Erythroblast (primary cell): ENCODE measurements at regions not wholly inside any gene's neighbourhood (a gene's known extent, or its start where the extent isn't known, plus 50 kb on each side); places are given as distances from the start of the nearest gene placed in this dataset.
"Not testable (repeated sequence)": the region's sequence is repeated elsewhere in the genome, so short reads cannot be mapped to it uniquely, and the experiment has no call there.

Source experiments
- DNase-seq, 2 experiments: peaks; one replicate each; lab custom pipeline; 2025; lab: John Stamatoyannopoulos, UW
- GATA1 ChIP-seq: IDR thresholded peaks from 2 replicates; pipeline ENCODE4 v1.6.1; 2011; ENCODE audit warnings: low read depth, mild to moderate bottlenecking, control low read depth, low read length, moderate library complexity
- POLR2A ChIP-seq: IDR thresholded peaks from 2 replicates; pipeline ENCODE4 v1.6.1; 2011; ENCODE audit warnings: mild to moderate bottlenecking, low read length

GRCh38 chr2:66103581-66103980 is 331.3 kb upstream of the MEIS1 start:
- no peak for DNase-seq
- TF ChIP-seq POLR2A (no peak), GATA1 (no peak)

GRCh38 chr2:66101206-66101605 is 333.7 kb upstream of the MEIS1 start:
- no peak for TF ChIP-seq POLR2A
- TF ChIP-seq GATA1, result no peak

GRCh38 chr2:66095820-66096345 is 339.0 kb upstream of the MEIS1 start:
- DNase-seq, result no peak
- TF ChIP-seq POLR2A (no peak), GATA1 (no peak)

More at GRCh38 chr2:66101206-66101605, 333.7 kb upstream of the MEIS1 start:
- no peak for DNase-seq

GRCh38 chr2:66094689-66095088 is 340.2 kb upstream of the MEIS1 start:
- DNase-seq, result not testable (repeated sequence)

- DNase-seq, result no peak
- no peak for TF ChIP-seq POLR2A
- TF ChIP-seq GATA1, result no peak
Observed at GRCh38 chr2:66093371-66093770, 341.6 kb upstream of the MEIS1 start.

DNA sequence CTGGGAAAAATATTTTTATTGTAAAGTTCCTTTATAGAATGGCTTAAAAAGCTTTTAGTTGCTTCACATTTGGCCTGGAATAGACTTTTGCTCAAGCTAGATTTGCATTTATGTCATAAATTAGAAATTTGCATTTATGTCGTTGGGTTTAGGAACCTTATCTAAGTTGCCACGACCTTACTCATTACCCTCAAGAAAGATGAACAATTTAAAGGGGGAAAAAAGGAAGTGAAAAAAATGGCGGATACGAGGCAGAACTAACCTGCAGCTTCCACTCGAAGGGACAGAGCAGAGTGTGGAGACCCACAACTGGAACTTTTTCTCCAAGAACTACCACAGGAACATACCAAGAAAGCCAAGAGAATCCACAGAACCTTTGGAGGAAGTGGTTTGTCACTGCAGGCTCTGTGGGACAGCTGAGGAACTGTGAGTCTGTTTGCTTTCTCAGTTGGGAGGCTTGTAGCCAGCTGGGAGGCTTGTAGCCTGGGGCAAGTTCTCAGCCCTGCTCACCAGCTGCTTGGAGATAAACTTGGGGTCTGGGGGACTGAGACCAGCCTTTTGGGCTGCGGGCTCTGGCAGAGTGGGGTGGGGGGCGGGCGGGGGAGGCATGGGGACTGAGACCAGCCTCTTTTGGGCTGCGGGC is 349.9 kb upstream of the MEIS1 start:
- no peak for DNase-seq
- no peak for TF ChIP-seq GATA1
- no peak for TF ChIP-seq POLR2A

DNA sequence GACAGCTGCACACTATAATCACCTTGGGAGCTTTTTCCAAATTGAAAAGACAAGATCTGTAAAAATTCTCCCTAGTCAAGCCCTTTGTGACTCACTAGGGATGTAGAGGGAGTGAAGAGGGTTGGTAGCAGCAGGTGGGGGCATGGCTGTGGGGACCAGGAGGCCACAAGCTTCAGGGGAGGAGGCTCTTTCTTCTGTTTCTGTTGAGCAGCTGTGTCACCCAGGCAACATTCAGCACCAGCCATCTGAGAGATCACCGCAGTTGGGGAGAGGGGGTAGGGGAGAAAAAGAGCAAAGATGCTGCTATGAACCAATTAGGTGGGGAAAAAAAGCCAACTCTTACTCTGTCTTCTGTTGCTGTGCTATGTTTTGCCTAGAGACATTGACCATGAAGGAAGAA is 352.3 kb upstream of the MEIS1 start:
- no peak for DNase-seq
- TF ChIP-seq POLR2A, result no peak
- no peak for TF ChIP-seq GATA1

DNA sequence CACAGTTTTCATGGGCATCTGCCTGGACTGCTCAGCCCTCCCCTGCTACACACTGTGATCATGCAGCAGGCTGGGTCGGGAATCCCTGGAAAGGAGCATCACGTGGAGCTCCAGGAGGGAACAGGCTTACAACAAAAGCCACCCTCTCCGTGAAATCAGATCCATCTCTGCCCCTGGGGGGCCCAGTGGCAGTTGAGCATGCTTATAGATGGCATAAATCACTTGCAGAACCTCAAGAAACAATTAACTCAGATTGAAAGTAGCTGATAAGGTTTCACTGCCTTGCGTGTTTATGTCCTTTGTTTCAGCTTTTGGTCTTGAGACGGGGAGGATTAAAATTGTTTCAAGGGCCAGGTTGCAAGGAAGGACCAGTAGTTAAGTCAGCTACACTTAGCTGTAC is 354.8 kb upstream of the MEIS1 start:
- no peak for TF ChIP-seq GATA1
- no peak for TF ChIP-seq POLR2A
- DNase-seq, result no peak

- TF ChIP-seq POLR2A (no peak), GATA1 (no peak)
- no peak for DNase-seq
Observed at GRCh38 chr2:66073172-66073571, 361.8 kb upstream of the MEIS1 start.

DNA sequence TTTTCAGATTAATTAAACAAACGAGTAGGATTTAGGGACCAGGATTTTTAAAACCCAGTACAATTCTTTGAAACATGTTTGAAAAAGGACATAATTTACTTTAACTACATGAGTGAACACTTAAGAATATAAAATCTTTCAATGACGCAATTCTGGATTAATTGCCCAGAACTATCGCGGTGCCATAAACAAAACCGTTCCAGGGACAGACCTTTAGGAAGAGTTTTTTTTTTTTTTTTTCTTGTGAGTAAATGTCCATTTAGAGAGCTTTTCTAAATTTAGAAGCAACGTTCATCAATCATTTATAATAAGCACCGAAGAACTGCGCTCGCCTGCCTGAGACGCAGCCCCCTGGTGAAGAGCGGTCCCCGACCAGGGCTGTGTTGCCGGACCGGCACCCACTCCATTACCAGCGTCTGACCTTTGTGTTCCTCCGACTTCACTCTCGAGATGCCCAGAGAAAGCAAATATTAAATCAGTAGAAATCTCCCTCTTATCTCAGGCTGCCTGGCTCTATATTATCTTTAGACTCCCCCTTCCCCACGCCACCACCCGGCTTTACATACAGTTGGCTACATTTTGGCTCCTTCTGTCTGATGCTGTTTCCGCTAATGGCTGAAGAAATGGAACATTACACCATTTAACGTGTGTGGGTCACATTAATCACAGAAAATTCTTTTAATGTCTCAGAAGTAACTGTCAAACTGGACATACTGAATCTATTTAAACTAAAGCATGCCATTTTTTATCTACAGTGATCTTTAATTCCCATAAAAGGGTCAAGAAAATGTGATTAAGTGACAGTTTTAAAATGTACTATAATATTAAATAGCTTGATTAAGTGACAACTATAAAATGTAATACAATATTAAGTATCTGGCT is 364.0 kb upstream of the MEIS1 start:
- TF ChIP-seq GATA1 (no peak), POLR2A (no peak)
- no peak for DNase-seq

- no peak for DNase-seq
- TF ChIP-seq POLR2A (no peak), GATA1 (no peak)
Observed at GRCh38 chr2:66069937-66070720, 364.8 kb upstream of the MEIS1 start.

- TF ChIP-seq GATA1, result no peak
- TF ChIP-seq POLR2A, result no peak
- DNase-seq, result no peak
Observed at GRCh38 chr2:66066032-66066431, 368.9 kb upstream of the MEIS1 start.

DNA sequence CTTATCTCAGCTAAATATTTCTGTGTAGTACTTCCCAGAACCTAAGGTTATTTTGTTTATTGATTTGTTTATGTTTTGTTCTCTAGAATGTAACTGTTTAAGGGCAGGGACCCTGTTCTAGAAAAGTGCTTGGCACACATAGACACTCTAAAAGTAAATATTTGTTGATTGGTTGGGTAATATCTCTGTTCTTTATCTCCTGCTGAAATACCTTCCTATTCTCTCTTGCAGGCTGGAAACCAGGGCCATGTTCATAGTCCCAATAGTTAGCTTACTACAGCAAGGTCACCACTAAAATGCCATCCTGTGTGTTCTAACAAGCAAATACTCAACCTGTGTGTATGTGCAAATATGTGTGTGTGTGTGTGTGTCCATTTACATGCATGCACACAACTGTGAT is 375.6 kb upstream of the MEIS1 start:
- DNase-seq, result no peak
- no peak for TF ChIP-seq POLR2A
- no peak for TF ChIP-seq GATA1

GRCh38 chr2:66058675-66059074 is 376.2 kb upstream of the MEIS1 start:
- no peak for DNase-seq
- TF ChIP-seq POLR2A, result no peak
- no peak for TF ChIP-seq GATA1
